ENCODE measurements at regions not wholly inside any gene's neighbourhood (a gene's known extent, or its start where the extent isn't known, plus 50 kb on each side); places are given as distances from the start of the nearest gene placed in this dataset.

GRCh38 chr13:34640993-34641330 is 301.1 kb upstream of the NBEA start:
- TF ChIP-seq POLR2A (IDR thresholded peaks at IDR 0.05; ENCODE audit: low read length) (no peak), GATA1 (IDR thresholded peaks at IDR 0.05; ENCODE audit: low read depth, low read length) (no peak)

Measured in erythroblast (primary cell).